Fibroblast of peridontal ligament (primary cell): ENCODE measurements at regions not wholly inside any gene's neighbourhood (a gene's known extent, or its start where the extent isn't known, plus 50 kb on each side); places are given as distances from the start of the nearest gene placed in this dataset.
"Not testable (repeated sequence)": the region's sequence is repeated elsewhere in the genome, so short reads cannot be mapped to it uniquely, and the experiment has no call there.

Source experiments
- DNase-seq: peaks from one replicate; pipeline ENCODE4 v3.0.0-alpha.2; 2010; ENCODE audit errors: extremely low read depth

- no peak for DNase-seq
Observed at GRCh38 chr5:118552731-118553360, 435.5 kb downstream of the DTWD2 start.

GRCh38 chr5:118552146-118552545 is 436.2 kb downstream of the DTWD2 start:
- peak; percentile 23 for DNase-seq

GRCh38 chr5:118551716-118552115 is 436.6 kb downstream of the DTWD2 start:
- DNase-seq, result peak; percentile 70

GRCh38 chr5:118551031-118551430 is 437.3 kb downstream of the DTWD2 start:
- DNase-seq, result peak; percentile 50

GRCh38 chr5:118548761-118549720 is 439.3 kb downstream of the DTWD2 start:
- peak; percentile 95 for DNase-seq

GRCh38 chr5:118545470-118545869 is 442.9 kb downstream of the DTWD2 start:
- no peak for DNase-seq

- no peak for DNase-seq
Observed at GRCh38 chr5:118544887-118545449, 443.4 kb downstream of the DTWD2 start.

GRCh38 chr5:118533923-118534322 is 454.4 kb downstream of the DTWD2 start:
- no peak for DNase-seq

- DNase-seq, result peak; percentile 47
Observed at GRCh38 chr5:118533156-118533555, 455.2 kb downstream of the DTWD2 start.

- DNase-seq, result no peak
Observed at GRCh38 chr5:118531276-118531675, 457.1 kb downstream of the DTWD2 start.

GRCh38 chr5:118529361-118530144 is 458.8 kb downstream of the DTWD2 start:
- peak; percentile 18 for DNase-seq

GRCh38 chr5:118522626-118523025 is 465.7 kb downstream of the DTWD2 start:
- DNase-seq, result peak; percentile 10

- DNase-seq, result no peak
Observed at GRCh38 chr5:118520771-118521415, 467.5 kb downstream of the DTWD2 start.

GRCh38 chr5:118519466-118519865 is 468.9 kb downstream of the DTWD2 start:
- no peak for DNase-seq

GRCh38 chr5:118518720-118519119 is 469.6 kb downstream of the DTWD2 start:
- DNase-seq, result no peak

GRCh38 chr5:118511846-118512245 is 476.5 kb downstream of the DTWD2 start:
- no peak for DNase-seq

GRCh38 chr5:118506217-118506852 is 482.0 kb downstream of the DTWD2 start:
- DNase-seq, result no peak

- DNase-seq, result not testable (repeated sequence)
Observed at GRCh38 chr5:118502232-118502631, 486.1 kb downstream of the DTWD2 start.

- no peak for DNase-seq
Observed at GRCh38 chr5:118491351-118491750, 497.0 kb downstream of the DTWD2 start.

- no peak for DNase-seq
Observed at GRCh38 chr5:118486647-118487225, 501.6 kb downstream of the DTWD2 start.
